AG20443 (cell line): ENCODE measurements at regions not wholly inside any gene's neighbourhood (a gene's known extent, or its start where the extent isn't known, plus 50 kb on each side); places are given as distances from the start of the nearest gene placed in this dataset.

ENCODE experiments used
- DNase-seq: peaks from one replicate; pipeline ENCODE4 v3.0.0; 2012; ENCODE audit warnings: low spot score, mixed read lengths

DNA sequence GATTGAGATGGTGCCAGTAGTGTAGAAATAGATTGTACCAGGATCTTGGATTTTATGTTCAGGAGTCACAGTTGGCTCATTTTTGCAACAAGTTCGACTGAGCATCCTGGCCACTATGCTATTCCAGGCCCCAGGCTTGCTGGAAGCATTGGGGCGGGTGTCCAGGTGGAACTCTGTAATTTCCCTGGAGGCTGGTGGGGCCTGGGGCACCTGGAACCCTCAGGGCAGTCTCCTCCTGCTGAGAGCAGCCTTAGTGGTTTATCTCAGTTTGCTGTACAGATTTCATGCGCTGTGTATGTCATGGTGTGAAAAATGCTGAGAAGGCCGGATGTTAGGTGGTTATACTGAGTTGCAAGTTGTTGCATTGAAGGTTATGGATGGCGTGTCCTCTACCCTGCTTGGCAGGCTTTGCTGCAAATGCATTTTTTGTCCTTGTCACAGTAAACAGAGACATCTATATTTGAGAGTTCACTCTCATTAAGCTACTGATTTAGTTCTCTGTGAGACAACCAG lies 135.1 kb upstream of the MYLIP start:
- DNase-seq: no peak

DNA sequence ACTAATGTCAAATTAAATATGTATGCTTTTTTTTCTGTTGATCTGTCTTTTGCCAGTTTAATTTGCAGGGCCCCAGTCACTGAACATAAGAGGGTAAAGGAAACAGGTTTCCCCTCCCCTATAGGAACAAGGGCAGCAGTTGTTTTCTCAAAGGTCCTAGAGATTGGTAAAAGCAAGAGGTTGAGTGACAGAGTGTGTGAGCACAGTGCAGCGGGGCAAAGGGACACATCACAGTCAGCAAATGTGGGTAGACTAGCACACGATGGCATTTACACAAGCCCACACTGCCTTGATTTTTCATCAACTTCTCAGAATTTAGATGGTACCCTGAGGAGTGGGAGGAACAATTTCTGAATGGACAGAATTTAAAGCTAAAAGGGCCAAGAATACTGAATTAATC lies 138.7 kb upstream of the MYLIP start:
- no peak for DNase-seq

DNA sequence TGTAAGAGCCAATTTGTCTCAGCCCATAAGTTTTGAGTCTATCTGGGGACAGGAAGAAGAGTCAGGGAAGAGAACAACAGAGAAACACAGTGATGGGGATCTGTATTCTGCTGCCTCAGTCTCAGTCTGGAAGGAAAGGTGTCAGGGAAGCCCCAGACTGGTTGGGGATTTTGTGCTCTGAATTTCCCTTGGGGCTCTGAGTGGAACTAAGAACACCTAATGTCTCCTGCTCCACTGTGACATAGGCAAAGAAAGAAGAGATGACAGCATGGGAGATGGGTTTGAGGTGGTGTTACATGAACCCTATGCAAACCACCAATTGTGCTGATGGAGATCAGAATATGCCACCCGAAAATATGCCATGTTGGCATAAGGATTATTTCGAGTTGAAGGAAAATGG lies 139.5 kb upstream of the MYLIP start:
- no peak for DNase-seq

DNA sequence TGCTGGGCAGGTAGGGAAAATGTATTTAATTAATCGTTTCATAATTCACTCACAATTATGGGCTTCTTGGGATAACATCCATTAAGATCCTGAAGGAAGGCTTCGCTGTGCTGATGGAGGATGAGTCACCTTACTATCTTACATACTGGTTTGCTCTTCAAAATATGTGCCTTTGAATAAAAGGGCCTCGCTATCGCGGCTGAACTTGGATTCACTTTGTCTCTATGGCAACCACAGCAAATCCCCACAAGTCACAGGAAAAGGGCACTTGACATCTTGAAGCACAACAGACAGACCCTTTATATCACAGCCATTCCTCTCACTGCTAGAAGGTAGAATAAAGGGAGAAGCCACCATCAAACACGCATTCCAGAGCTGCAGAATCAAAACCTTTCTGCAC lies 141.3 kb upstream of the MYLIP start:
- no peak for DNase-seq

DNA sequence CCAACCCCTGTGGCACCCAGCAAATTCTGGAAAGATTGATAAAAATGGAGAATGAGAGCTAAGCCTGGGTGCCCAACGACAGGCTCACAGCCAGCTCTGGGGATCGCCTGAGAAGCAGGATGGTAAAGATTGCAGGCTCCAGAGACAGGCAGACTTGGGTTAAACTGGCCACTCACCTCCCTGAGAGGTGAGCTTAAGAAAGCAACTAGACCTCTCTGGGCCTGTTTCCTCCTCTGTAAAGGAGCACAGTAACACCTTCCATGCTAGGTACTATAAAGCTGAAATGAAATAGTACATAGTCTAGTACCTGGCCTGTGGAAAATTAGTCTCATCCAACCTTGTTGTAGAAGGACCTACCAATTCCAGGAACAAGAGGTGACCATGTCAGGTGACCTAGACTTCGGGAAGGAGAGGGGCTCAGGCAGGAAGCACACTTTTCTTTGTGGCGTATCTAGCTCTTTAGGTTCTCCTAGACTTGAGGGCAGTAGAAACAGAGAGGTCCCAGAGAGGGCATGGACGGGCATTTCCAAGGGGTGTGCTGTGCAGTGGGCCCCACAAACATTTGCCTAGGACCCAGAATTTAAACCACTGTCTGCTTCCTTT lies 142.8 kb upstream of the MYLIP start:
- no peak for DNase-seq

DNA sequence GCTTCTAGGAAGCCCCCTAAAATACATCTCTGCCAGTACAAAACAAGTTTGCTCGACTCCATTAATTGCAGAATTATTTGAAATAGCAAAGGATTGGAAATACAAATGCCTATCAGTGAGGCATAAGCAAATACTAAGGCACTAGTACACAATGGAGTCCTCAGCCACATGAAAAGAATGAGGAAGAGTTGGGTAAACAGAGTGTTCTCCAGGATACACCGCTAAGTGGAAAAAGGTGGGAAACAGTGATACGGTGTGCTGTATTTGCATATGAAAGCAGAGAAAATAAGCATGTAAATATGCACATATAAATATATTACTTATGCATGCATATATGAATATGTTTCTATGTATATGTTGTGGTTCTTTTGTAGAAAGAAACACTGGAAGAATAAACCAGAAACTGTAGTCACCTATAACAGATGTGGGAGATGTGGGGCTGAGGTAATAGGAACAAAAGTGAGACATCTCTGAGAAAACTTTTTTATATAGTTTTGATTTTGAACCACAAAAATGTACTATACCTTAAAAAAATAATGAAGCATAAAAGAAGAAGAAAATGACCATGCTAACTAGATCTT lies 143.4 kb upstream of the MYLIP start:
- DNase-seq: no peak

DNA sequence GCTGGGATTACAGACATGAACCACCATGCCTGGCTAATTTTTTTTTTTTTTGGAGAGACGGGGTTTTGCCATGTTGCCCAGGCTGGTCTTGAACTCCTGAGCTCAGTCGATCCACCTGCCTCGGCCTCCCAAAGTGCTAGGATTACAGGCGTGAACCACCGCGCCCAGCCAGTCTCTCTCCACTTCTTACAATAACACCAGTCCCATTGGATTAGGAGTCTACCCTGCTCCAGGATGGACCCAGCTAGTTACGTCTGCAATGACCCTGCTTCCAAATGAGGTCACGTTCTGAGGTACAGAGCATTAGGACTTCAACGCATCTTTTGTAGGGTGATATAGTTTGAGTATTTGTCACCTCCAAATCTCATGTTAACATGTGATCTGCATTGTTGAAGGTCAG lies 146.9 kb upstream of the MYLIP start:
- DNase-seq: no peak

- DNase-seq: no peak
Measured at GRCh38 chr6:15980801-15981200, 148.1 kb upstream of the MYLIP start.

- DNase-seq: no peak
Measured at GRCh38 chr6:15978426-15978825, 150.5 kb upstream of the MYLIP start.

DNA sequence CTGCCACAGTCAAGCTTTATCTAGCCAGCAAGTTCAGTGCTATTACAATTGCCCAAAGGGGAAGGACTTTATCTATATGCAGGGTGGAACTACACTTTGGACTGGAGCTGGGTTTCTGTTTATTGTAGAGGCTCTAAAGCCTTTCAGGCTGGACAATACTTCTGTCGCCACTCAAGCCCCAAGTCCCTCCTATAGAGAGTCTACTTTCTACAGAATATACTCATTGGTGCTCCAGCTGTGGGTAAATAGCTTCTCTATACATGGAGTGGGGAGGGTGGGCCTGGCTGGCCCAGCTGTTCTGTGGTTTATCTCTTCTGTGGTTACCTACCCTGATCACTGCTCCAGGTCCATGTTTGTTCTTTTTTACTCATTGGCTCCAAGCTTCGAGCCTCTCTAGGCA lies 151.8 kb upstream of the MYLIP start:
- no peak for DNase-seq

- no peak for DNase-seq
Measured at GRCh38 chr6:15974817-15975216, 154.1 kb upstream of the MYLIP start.

DNA sequence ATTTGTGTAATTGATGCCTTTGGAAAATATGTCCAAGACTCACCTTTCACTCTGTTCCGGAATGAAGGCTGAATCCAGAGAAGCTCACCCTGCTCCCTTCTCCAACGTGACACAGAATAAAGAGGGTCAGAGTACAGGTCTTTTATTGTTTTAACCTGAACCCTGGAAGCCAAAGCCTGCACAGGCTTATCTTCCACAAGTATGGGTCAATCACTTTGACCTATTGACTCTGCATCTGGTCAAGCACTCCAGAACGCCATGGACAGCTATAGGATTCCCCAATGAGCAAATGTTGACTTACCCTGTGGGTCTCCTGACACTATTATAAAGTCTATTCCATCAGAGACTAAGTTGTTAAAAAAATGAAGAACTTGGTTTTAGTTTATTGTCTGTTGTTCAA lies 158.4 kb upstream of the MYLIP start:
- no peak for DNase-seq

- DNase-seq: peak; percentile 16
Measured at GRCh38 chr6:15969236-15969778, 159.6 kb upstream of the MYLIP start.

GRCh38 chr6:15968519-15968918 lies 160.4 kb upstream of the MYLIP start:
- no peak for DNase-seq

DNA sequence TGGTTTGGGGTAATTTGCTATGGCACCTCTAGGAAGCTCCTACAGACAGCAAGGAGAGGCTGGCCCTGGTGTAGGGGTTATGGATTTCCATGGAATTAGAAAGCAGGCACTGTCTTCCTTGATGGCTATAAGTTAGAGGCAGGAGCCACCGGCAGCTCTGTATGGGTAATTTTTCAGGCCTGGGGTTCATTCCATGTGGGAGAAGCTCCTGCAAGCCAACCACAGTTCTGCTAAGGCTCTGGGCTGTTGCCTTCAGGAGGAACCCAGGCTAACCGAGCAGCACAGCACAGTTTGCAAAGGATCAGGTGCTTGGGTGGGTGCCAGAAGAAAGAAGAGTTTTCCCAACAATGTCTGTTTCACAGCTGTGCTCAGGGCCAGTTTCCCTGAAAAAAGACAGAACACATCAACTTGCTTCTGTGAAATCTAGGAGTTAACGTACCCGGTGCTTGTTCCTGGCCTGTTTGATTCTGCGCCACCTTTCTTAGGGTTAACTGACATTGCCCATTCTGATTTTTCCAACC lies 162.8 kb upstream of the MYLIP start:
- no peak for DNase-seq

DNA sequence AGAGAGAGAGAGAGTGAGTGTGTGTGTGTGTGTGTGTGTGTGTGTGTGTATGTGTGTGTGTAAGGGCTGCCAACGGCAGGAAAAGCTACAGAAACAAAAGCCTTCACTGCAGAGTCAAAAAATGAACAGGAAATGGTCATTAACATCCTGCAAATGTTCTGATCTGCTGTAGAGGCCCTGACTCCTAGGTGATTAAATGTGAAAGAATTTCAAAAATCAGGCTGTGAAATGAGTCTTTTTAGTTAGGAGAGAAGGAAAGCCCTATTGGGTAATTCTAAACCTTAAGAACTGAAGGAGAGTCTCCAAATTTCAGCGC lies 166.5 kb upstream of the MYLIP start:
- peak; percentile 83 for DNase-seq

GRCh38 chr6:15961635-15962448 lies 167.0 kb upstream of the MYLIP start:
- no peak for DNase-seq

DNA sequence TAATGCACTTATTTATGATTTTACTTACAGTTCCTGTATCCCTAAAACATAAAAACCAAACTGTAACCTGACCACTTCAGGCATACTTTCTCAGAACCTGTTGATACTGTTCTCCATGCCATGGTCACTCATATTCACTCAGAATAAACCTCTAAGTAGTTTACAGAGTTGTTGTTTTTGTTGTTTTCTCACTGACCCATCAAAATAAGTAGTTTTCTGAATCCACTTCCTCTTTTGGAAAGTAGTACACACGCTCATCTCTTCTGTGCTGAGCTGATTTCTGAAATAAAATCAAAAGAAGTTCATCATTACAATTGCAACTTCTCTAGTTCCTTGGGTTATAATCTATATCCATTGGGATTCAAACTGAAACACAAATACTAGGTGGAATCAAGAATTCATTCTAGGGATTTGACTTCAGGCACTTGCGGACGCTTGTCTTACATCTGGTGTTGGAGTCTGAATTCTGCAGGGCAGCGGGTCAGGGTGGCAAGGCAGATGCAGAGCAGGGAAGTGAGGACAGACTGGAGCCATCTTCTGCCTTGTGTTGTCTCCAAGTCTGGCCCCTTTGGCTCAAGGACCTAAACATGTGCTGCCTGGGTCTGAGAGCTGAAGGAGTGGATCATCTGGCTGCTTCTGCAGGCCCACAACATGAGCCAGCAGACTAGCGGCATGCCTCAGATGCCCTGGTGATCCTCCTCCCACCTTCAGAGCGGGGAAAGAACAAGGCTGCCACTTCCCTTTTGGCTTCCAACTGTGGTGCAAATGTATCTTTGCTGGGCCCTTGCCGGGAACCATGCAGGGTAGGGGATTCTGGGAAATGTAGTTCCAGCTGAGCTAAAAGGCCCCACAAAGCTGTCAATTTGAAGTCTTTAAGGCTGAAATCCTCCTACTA lies 167.9 kb upstream of the MYLIP start:
- DNase-seq: no peak

GRCh38 chr6:15957655-15958169 lies 171.2 kb upstream of the MYLIP start:
- DNase-seq: no peak

DNA sequence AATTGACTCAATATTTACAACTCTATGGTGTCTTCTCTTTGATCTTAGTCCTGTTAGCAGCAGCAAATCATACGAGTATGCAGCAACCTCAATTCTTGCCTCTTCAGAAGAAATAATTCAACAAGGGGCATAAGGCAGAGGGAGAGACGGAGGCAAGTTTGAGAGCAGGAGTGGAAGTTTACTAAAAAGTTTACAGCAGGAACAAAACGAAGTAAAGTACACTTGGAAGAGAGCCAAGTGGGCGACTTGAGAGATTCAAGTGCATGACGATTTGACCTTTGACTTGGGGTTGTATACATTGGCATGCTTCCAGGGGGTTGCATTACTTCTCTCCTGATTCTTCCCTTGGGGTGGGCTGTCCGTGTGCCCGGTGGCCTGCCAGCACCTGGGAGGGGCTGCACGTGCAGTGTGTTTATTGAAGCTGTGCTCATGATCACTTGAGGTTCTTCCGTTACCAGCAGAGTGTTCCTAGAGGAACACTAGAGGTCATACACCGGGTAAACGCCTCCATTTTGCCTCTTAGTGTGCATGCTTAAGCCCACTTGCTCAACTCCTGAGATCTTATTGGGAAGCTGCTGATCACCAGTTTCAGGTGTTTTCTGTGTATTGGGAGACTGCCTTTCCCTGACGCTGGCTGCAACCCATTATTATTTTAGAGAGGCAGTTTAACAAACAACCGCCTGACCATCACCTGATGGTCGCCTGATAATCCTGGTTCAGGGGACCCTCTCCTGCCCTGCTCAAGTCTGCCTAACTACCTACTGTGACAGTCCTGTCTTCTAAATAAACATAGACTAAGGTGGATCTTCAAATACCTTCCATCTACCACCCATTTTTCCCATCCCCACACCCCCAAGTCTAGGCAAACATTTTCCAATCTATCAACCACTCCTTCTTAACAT lies 172.4 kb upstream of the MYLIP start:
- no peak for DNase-seq

- no peak for DNase-seq
Measured at GRCh38 chr6:15955484-15955883, 173.4 kb upstream of the MYLIP start.
